Left renal cortex interstitium (tissue), 4 donors: ENCODE measurements at regions not wholly inside any gene's neighbourhood (a gene's known extent, or its start where the extent isn't known, plus 50 kb on each side); places are given as distances from the start of the nearest gene placed in this dataset.

ENCODE experiments used
- DNase-seq, 4 donors: peaks; one replicate each; pipeline ENCODE4 v3.0.0-alpha.2; 2013; ENCODE audit warnings: low read depth in 4 of 4, low spot score in 2 of 4, missing footprints in 1 of 4

GRCh38 chr17:77453613-77454241 is 313.0 kb downstream of the SEC14L1 start:
- DNase-seq = no peak

GRCh38 chr17:77454242-77455095 is 313.7 kb downstream of the SEC14L1 start:
- DNase-seq = no peak

- DNase-seq = no peak
These were observed 314.5 kb downstream of the SEC14L1 start for GRCh38 chr17:77455111-77455890.

GRCh38 chr17:77455891-77456260 is 315.1 kb downstream of the SEC14L1 start:
- no peak for DNase-seq

GRCh38 chr17:77456271-77456950 is 315.6 kb downstream of the SEC14L1 start:
- DNase-seq = no peak

GRCh38 chr17:77456951-77457548 is 316.3 kb downstream of the SEC14L1 start:
- no peak for DNase-seq

GRCh38 chr17:77457572-77458201 is 316.9 kb downstream of the SEC14L1 start:
- DNase-seq = no peak

- no peak for DNase-seq
These were observed 317.6 kb downstream of the SEC14L1 start for GRCh38 chr17:77458202-77459017.

GRCh38 chr17:77459018-77459755 is 318.4 kb downstream of the SEC14L1 start:
- DNase-seq = no peak

GRCh38 chr17:77460514-77461046 is 319.8 kb downstream of the SEC14L1 start:
- no peak for DNase-seq

- no peak for DNase-seq
These were observed 320.7 kb downstream of the SEC14L1 start for GRCh38 chr17:77461277-77462057.

- DNase-seq = no peak
These were observed 321.3 kb downstream of the SEC14L1 start for GRCh38 chr17:77462090-77462489.

- DNase-seq = no peak
These were observed 322.1 kb downstream of the SEC14L1 start for GRCh38 chr17:77462553-77463497.

GRCh38 chr17:77464988-77465357 is 324.2 kb downstream of the SEC14L1 start:
- no peak for DNase-seq

- no peak for DNase-seq
These were observed 324.7 kb downstream of the SEC14L1 start for GRCh38 chr17:77465358-77466041.

GRCh38 chr17:77466140-77466539 is 325.4 kb downstream of the SEC14L1 start:
- no peak for DNase-seq
